OCI-LY3 (cell line): ENCODE measurements at regions not wholly inside any gene's neighbourhood (a gene's known extent, or its start where the extent isn't known, plus 50 kb on each side); places are given as distances from the start of the nearest gene placed in this dataset.

Experiments
- H2AFZ ChIP-seq: fragments of 200-600, 300-600 bp; shearing (Covaris generic); 2 replicates; pipeline ENCODE4 v1.6.0; 2014; ENCODE audit warnings: antibody characterized with exemption, low read depth, low read length
- H3K27ac ChIP-seq: fragments of 200-600, 300-600 bp; sonication (generic); 2 replicates; pipeline ENCODE4 v1.5.1; 2014; ENCODE audit warnings: mild to moderate bottlenecking, low read length, moderate library complexity, mixed read lengths
- H3K27me3 ChIP-seq: fragments of 200-600, 300-600 bp; sonication (generic); 2 replicates; pipeline ENCODE4 v1.6.1; 2014; ENCODE audit warnings: low read depth, low read length, mixed read lengths
- H3K36me3 ChIP-seq: fragments of 200-600, 300-600 bp; sonication (generic); replicated peaks from 2 replicates; pipeline ENCODE3; 2014; ENCODE audit warnings: low read depth, low read length, mixed read lengths
- H3K4me1 ChIP-seq: fragments of 300-600, 200-600 bp; sonication (generic); 2 replicates; pipeline ENCODE4 v1.6.1; 2014; ENCODE audit warnings: low read length, mixed read lengths
- H3K4me2 ChIP-seq: fragments of 200-600, 300-600 bp; sonication (generic); 2 replicates; pipeline ENCODE4 v1.6.1; 2014; ENCODE audit warnings: low read length, mixed read lengths
- H3K4me3 ChIP-seq: fragments of 300-600, 200-600 bp; sonication (generic); 2 replicates; pipeline ENCODE4 v1.5.1; 2014; ENCODE audit warnings: antibody characterized with exemption, mild to moderate bottlenecking, low read length, moderate library complexity
- H3K79me2 ChIP-seq: fragments of 300-600, 200-600 bp; shearing (Covaris generic); 2 replicates; pipeline ENCODE4 v1.6.1; 2014; ENCODE audit warnings: mild to moderate bottlenecking, low read length, mixed read lengths
- H3K9ac ChIP-seq: fragments of 300-600, 200-600 bp; shearing (Covaris generic); 2 replicates; pipeline ENCODE4 v1.6.0; 2014; ENCODE audit warnings: mild to moderate bottlenecking, low read length, moderate library complexity
- H3K9me3 ChIP-seq: fragments of 200-600, 300-600 bp; shearing (Covaris generic); 2 replicates; pipeline ENCODE4 v1.6.1; 2014; ENCODE audit warnings: low read length, mixed read lengths; ENCODE audit not compliant: insufficient read depth
- H4K20me1 ChIP-seq: fragments of 200-600, 300-600 bp; sonication (generic); 2 replicates; pipeline ENCODE4 v1.6.1; 2016; ENCODE audit warnings: low read length, mixed read lengths; ENCODE audit not compliant: insufficient read depth
- EZH2phosphoT487 ChIP-seq: fragments of 200-600 bp; shearing (Covaris generic); IDR thresholded peaks from 2 replicates; pipeline ENCODE4 v1.6.1; 2018; ENCODE audit warnings: antibody characterized with exemption, mixed run types, low read depth
- TF ChIP-seq, protein P1 (sequence below): fragments of 200-600, 300-600 bp; sonication (generic); IDR thresholded peaks from 2 replicates; pipeline ENCODE4 v1.5.1; 2014; ENCODE audit warnings: antibody characterized with exemption, low read length, low read depth

DNA sequence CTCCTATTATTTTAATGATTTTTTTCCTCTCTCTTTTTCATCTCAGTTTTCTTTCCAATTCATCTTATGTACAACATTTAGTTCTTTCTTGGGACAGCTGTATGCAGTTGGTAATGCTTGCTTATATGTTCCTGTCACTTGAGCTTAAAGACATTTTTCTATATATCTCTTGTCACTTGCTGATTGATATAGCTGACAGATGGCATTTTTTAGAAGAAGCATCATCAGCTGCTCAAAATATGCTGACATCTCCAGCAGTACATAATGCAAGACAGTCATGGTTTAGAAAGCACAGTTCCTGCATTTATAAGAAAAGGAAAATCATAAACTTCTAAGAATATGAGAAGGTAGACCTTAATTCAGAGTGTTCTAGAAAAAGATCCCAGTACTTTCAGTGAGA, 56.5 kb downstream of the DCAF8L1 start:
- H3K9ac ChIP-seq: no peak overlapping the region
- H3K9me3 ChIP-seq: no peaks in the 10 kb centered on the region
- no peaks in the 10 kb centered on the region for H3K79me2 ChIP-seq
- H2AFZ ChIP-seq: no peak overlapping the region
- no peak overlapping the region for H3K4me2 ChIP-seq
- H3K27me3 ChIP-seq: no peaks in the 10 kb centered on the region
- TF ChIP-seq, protein P1, sequence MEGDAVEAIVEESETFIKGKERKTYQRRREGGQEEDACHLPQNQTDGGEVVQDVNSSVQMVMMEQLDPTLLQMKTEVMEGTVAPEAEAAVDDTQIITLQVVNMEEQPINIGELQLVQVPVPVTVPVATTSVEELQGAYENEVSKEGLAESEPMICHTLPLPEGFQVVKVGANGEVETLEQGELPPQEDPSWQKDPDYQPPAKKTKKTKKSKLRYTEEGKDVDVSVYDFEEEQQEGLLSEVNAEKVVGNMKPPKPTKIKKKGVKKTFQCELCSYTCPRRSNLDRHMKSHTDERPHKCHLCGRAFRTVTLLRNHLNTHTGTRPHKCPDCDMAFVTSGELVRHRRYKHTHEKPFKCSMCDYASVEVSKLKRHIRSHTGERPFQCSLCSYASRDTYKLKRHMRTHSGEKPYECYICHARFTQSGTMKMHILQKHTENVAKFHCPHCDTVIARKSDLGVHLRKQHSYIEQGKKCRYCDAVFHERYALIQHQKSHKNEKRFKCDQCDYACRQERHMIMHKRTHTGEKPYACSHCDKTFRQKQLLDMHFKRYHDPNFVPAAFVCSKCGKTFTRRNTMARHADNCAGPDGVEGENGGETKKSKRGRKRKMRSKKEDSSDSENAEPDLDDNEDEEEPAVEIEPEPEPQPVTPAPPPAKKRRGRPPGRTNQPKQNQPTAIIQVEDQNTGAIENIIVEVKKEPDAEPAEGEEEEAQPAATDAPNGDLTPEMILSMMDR: no peak
- no peak for TF ChIP-seq EZH2phosphoT487
- H3K27ac ChIP-seq: no peak overlapping the region
- peaks cover 7% of the 10 kb centered on the region; the same call in 1 of the 2 replicates for H3K4me1 ChIP-seq
- H3K4me3 ChIP-seq: no peak overlapping the region
- no peaks in the 10 kb centered on the region for H4K20me1 ChIP-seq
- H3K36me3 ChIP-seq: no peaks in the 10 kb centered on the region

DNA sequence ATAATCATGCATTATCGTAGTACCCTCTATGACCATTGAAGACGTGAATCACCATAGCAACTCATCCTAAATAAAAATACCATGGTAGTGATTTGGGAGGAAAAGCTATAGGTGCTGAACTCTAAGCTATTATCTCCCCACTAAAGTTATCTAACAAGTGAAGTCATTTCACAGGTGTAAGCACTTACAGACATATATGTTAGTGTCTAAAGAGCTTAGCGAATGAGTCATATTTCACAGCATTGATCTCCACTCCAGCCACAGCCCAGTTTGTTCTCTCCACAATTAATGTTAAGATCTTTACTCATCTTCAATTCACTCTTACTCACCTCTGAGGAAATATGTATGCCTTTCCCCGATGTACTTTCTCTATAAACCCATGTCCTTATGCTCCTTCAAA, 57.0 kb downstream of the DCAF8L1 start:
- H3K79me2 ChIP-seq: no peaks in the 10 kb centered on the region
- no peaks in the 10 kb centered on the region for H3K36me3 ChIP-seq
- no peak overlapping the region for H3K9ac ChIP-seq
- peaks cover 7% of the 10 kb centered on the region; the same call in 1 of the 2 replicates for H3K4me1 ChIP-seq
- no peak overlapping the region for H3K4me2 ChIP-seq
- no peak overlapping the region for H2AFZ ChIP-seq
- H3K27me3 ChIP-seq: no peaks in the 10 kb centered on the region
- TF ChIP-seq, protein P1: no peak
- no peak for TF ChIP-seq EZH2phosphoT487
- H3K27ac ChIP-seq: no peak overlapping the region
- H4K20me1 ChIP-seq: no peaks in the 10 kb centered on the region
- no peaks in the 10 kb centered on the region for H3K9me3 ChIP-seq
- no peak overlapping the region for H3K4me3 ChIP-seq

DNA sequence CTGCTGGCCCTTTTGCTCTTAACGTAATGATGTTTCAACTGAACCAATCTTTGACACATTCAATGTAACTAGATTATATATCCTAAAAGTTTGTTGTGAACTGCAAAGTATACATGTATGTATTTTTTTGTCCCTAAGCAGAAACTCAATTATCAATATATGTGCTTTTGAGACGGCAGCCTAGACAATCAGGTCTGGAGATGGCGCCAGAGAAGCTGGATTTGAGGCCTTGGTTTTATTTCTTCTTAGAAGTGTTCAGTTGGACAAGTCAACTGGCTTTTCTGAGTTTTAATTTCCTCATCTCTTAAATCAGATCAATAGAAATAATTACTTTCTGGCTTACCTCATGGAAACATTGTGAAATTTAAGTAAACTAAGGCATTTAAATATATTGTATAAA, 62.5 kb downstream of the DCAF8L1 start:
- H3K27ac ChIP-seq: no peak overlapping the region
- H2AFZ ChIP-seq: no peak overlapping the region
- no peak overlapping the region for H3K9ac ChIP-seq
- no peak for TF ChIP-seq EZH2phosphoT487
- TF ChIP-seq, protein P1: peak; percentile 55
- H4K20me1 ChIP-seq: no peaks in the 10 kb centered on the region
- no peak overlapping the region for H3K4me3 ChIP-seq
- H3K4me2 ChIP-seq: no peak overlapping the region
- no peaks in the 10 kb centered on the region for H3K9me3 ChIP-seq
- H3K36me3 ChIP-seq: no peaks in the 10 kb centered on the region
- no peaks in the 10 kb centered on the region for H3K79me2 ChIP-seq
- H3K27me3 ChIP-seq: no peaks in the 10 kb centered on the region
- H3K4me1 ChIP-seq: peaks cover 11% of the 10 kb centered on the region

GRCh38 chrX:27917713-27918500, 63.3 kb downstream of the DCAF8L1 start:
- Histone ChIP-seq H4K20me1 (no peaks in the 10 kb centered on the region), H3K9ac (no peak overlapping the region), H3K27me3 (no peaks in the 10 kb centered on the region), H3K4me2 (no peak overlapping the region), H3K4me1 (peaks cover 11% of the 10 kb centered on the region), H3K9me3 (no peaks in the 10 kb centered on the region), H3K36me3 (no peaks in the 10 kb centered on the region), H2AFZ (no peak overlapping the region), H3K4me3 (no peak overlapping the region), H3K79me2 (no peaks in the 10 kb centered on the region), H3K27ac (no peak overlapping the region)
- no peak for TF ChIP-seq EZH2phosphoT487
- TF ChIP-seq, protein P1: no peak
